ENCODE measurements at regions not wholly inside any gene's neighbourhood (a gene's known extent, or its start where the extent isn't known, plus 50 kb on each side); places are given as distances from the start of the nearest gene placed in this dataset.

DNA sequence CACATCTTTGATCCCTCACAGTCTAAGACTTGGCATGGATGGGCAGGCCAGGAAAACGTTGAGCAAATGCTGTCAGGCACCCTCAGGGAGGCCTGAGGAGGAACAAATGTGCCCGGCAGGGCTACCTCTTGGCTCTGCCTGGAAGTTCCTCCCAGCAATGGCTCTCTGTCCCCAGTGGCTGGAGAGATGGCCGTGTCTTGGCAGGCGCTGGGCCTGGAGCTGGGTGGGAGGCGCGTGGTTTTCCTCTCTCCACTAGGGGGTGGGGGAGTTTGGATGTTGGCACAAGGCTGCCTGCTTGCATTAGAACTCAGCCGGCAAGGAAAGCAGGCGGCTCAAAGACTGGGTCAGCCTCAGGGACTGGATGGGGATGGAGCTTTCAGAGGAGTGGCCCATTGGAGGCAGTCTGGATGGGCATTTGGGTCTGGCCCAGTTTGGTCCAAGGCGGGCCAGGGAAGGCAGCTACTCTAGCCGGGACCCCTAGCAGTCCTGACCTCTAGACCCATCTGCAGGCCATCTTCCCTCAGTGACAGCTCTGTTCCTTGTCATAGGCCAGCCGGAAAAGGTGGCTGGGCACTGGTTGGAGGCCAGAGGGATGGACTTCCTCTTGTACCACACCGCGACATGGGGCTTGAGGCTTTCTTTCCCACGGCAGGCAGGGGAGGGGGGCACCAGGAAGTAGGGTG lies 68.2 kb upstream of the STC2 start:
- Histone ChIP-seq H4K20me1 (replicated peaks; ENCODE audit: control insufficient read depth, extremely low read depth, insufficient read depth, low read length) (no peaks in the 10 kb centered on the region), H3K4me2 (ENCODE audit: insufficient read depth, low read length) (no peak overlapping the region), H3K9ac (replicated peaks; ENCODE audit: extremely low read depth, insufficient read depth, low read length) (no peak overlapping the region), H2AFZ (ENCODE audit: low read depth, low read length) (no peak overlapping the region), H3K36me3 (ENCODE audit: control insufficient read depth in 2 of 2, extremely low read depth in 1 of 2, insufficient read depth in 2 of 2, low read length in 2 of 2) (no peaks in the 10 kb centered on the region), H3K27ac (ENCODE audit: insufficient read depth, low read depth, low read length) (no peak overlapping the region), H3K9me3 (replicated peaks; ENCODE audit: control insufficient read depth, insufficient read depth, low read length) (no peaks in the 10 kb centered on the region), H3K27me3 (ENCODE audit: control insufficient read depth in 2 of 2, insufficient read depth in 2 of 2, low read length in 2 of 2) (no peaks in the 10 kb centered on the region), H3K4me1 (ENCODE audit: control insufficient read depth, extremely low read depth, insufficient read depth, low read length) (no peaks in the 10 kb centered on the region), H3K4me3 (replicated peaks in 1 of 3; ENCODE audit: insufficient read depth in 1 of 3, low read depth in 1 of 3, low read length in 3 of 3) (no peak overlapping the region), H3K79me2 (ENCODE audit: control insufficient read depth, insufficient read depth, low read length) (no peaks in the 10 kb centered on the region), H3K9me1 (replicated peaks; ENCODE audit: control insufficient read depth, extremely low read depth, insufficient read depth, low read length) (no peaks in the 10 kb centered on the region)
- DNase-seq (ENCODE audit: low read depth, low spot score) (no peak), FAIRE-seq (no peak)
- TF ChIP-seq JUN (IDR thresholded peaks at IDR 0.05; ENCODE audit: borderline replicate concordance, insufficient read depth, insufficient read length, low read depth) (no peak), POLR2A (IDR thresholded peaks at IDR 0.05; ENCODE audit: low read depth, low read length) (no peak), POLR2AphosphoS5 (IDR thresholded peaks at IDR 0.05; ENCODE audit: insufficient read depth, low read depth, low read length) (no peak), MYC (IDR thresholded peaks at IDR 0.05; ENCODE audit: low read depth, low read length) (no peak), FOS (IDR thresholded peaks at IDR 0.05; ENCODE audit: borderline replicate concordance, insufficient read depth, low read length) (no peak), GATA2 (IDR thresholded peaks at IDR 0.05; ENCODE audit: insufficient read depth, insufficient read length, low read depth, low read length) (no peak), EZH2 (IDR thresholded peaks at IDR 0.05; ENCODE audit: borderline replicate concordance, low read depth, low read length, severe bottlenecking) (no peak)
- TF ChIP-seq, protein P1, sequence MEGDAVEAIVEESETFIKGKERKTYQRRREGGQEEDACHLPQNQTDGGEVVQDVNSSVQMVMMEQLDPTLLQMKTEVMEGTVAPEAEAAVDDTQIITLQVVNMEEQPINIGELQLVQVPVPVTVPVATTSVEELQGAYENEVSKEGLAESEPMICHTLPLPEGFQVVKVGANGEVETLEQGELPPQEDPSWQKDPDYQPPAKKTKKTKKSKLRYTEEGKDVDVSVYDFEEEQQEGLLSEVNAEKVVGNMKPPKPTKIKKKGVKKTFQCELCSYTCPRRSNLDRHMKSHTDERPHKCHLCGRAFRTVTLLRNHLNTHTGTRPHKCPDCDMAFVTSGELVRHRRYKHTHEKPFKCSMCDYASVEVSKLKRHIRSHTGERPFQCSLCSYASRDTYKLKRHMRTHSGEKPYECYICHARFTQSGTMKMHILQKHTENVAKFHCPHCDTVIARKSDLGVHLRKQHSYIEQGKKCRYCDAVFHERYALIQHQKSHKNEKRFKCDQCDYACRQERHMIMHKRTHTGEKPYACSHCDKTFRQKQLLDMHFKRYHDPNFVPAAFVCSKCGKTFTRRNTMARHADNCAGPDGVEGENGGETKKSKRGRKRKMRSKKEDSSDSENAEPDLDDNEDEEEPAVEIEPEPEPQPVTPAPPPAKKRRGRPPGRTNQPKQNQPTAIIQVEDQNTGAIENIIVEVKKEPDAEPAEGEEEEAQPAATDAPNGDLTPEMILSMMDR (IDR thresholded peaks at IDR 0.05; ENCODE audit: extremely low read depth in 1 of 2, insufficient read depth in 1 of 2, low read depth in 1 of 2, low read length in 2 of 2): no peak
- TF ChIP-seq, protein P2, sequence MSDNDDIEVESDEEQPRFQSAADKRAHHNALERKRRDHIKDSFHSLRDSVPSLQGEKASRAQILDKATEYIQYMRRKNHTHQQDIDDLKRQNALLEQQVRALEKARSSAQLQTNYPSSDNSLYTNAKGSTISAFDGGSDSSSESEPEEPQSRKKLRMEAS (IDR thresholded peaks at IDR 0.05; ENCODE audit: insufficient read depth, insufficient read length): no peak
- no TSS peak for BruUV-seq (replicated peaks)
- dilution Hi-C loops (cut with MboI; ENCODE audit: extremely low pct_ligation_motif_present, low sequenced_read_pairs) (no loop called here), intact Hi-C loops (cut with micrococcal nuclease) (loop anchor here (5.0 kb wide), 1 partner anchor 176 kb away; no protein-coding TSS in a partner anchor)
- ChIA-PET CTCF (interaction anchor here (1.5 to 3.2 kb wide), 3 partner anchors 32 to 177 kb away, joined by 3 to 10 read pairs (median 9); no protein-coding TSS in a partner anchor), POLR2A (no interaction called here)
